ENCODE measurements at regions not wholly inside any gene's neighbourhood (a gene's known extent, or its start where the extent isn't known, plus 50 kb on each side); places are given as distances from the start of the nearest gene placed in this dataset.
"Not testable (repeated sequence)": the region's sequence is repeated elsewhere in the genome, so short reads cannot be mapped to it uniquely, and the experiment has no call there.

- DNase-seq: no peak
Measured at GRCh38 chr1:157460381-157460780, 91.9 kb downstream of the FCRL5 start.

- DNase-seq: no peak
Measured at GRCh38 chr1:157457279-157457678, 95.0 kb downstream of the FCRL5 start.

GRCh38 chr1:157455318-157455717 lies 97.0 kb downstream of the FCRL5 start:
- DNase-seq: no peak

GRCh38 chr1:157450106-157450505 lies 102.2 kb downstream of the FCRL5 start:
- DNase-seq: no peak

- no peak for DNase-seq
Measured at GRCh38 chr1:157448636-157449035, 103.7 kb downstream of the FCRL5 start.

- DNase-seq: not testable (repeated sequence)
Measured at GRCh38 chr1:157446356-157446755, 106.0 kb downstream of the FCRL5 start.

- not testable (repeated sequence) for DNase-seq
Measured at GRCh38 chr1:157445616-157446140, 106.6 kb downstream of the FCRL5 start.

GRCh38 chr1:157442065-157442464 lies 110.2 kb downstream of the FCRL5 start:
- DNase-seq: no peak

- no peak for DNase-seq
Measured at GRCh38 chr1:157439302-157439954, 112.9 kb downstream of the FCRL5 start.

GRCh38 chr1:157438613-157439012 lies 113.7 kb downstream of the FCRL5 start:
- no peak for DNase-seq

GRCh38 chr1:157438146-157438545 lies 114.2 kb downstream of the FCRL5 start:
- no peak for DNase-seq

GRCh38 chr1:157437296-157437695 lies 115.0 kb downstream of the FCRL5 start:
- DNase-seq: no peak

- DNase-seq: no peak
Measured at GRCh38 chr1:157431751-157432150, 120.6 kb downstream of the FCRL5 start.

- no peak for DNase-seq
Measured at GRCh38 chr1:157429601-157430240, 122.6 kb downstream of the FCRL5 start.

- DNase-seq: not testable (repeated sequence)
Measured at GRCh38 chr1:157423764-157424163, 128.6 kb downstream of the FCRL5 start.

GRCh38 chr1:157419845-157420542 lies 132.3 kb downstream of the FCRL5 start:
- DNase-seq: no peak

- DNase-seq: no peak
Measured at GRCh38 chr1:157418659-157419058, 133.7 kb downstream of the FCRL5 start.

- DNase-seq: no peak
Measured at GRCh38 chr1:157418231-157418630, 134.1 kb downstream of the FCRL5 start.

- DNase-seq: no peak
Measured at GRCh38 chr1:157415661-157416060, 136.7 kb downstream of the FCRL5 start.

- DNase-seq: no peak
Measured at GRCh38 chr1:157412308-157412707, 140.0 kb downstream of the FCRL5 start.

- no peak for DNase-seq
Measured at GRCh38 chr1:157411769-157412168, 140.5 kb downstream of the FCRL5 start.

GRCh38 chr1:157411064-157411463 lies 141.3 kb downstream of the FCRL5 start:
- no peak for DNase-seq

- DNase-seq: no peak
Measured at GRCh38 chr1:157410457-157410856, 141.9 kb downstream of the FCRL5 start.

Measured in occipital lobe (tissue), 1 donor.